Stimulated activated CD8-positive, alpha-beta memory T cell treated with anti-CD3 and anti-CD28 coated beads, Interleukin-7, amount 100 ng/mL, for 4 hours (primary cell): ENCODE measurements at regions not wholly inside any gene's neighbourhood (a gene's known extent, or its start where the extent isn't known, plus 50 kb on each side); places are given as distances from the start of the nearest gene placed in this dataset.

ENCODE experiments used
- DNase-seq, 2 donors: peaks; one replicate each; pipeline ENCODE4 v3.0.0-alpha.2; 2020; ENCODE audit warnings: low read depth in 2 of 2

DNA sequence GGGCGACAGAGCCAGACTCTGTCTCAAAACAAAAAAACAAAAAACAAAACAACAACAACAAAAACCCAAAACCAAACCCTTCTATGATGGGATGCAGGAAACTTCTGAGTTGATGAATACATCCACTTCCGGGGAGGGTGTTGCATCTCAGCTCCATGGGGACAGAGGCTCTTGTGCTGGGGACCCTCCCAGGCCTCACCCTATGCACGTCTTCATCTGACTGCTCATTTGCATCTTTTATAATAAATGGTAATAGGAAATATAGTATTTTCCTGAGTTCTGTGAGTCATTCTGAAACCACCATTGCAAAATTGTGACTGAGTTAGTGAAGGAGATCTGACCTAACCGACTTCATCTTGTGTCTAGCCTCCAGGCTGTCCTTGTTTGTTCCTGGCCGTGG is 109.5 kb upstream of the SLC28A3 start:
- DNase-seq = no peak

DNA sequence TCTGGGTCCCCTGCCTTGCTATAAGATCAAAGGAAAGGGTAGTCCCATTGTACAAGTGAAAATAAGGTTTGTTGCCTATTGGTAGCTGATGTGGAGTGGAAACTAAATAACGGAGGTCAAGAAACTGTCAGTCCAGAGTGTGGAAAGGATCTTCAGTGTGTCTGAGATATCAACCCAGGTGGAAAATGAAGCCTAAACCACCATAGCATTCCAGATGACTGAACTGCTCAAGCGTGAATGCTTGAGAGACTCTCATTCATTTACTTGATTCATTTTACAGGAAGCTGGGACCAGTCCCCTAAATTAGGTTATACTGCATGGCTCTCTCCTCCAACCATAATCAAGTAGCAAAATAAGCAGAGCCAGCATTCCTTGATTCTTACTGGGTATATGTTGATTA is 116.0 kb upstream of the SLC28A3 start:
- DNase-seq = no peak

DNA sequence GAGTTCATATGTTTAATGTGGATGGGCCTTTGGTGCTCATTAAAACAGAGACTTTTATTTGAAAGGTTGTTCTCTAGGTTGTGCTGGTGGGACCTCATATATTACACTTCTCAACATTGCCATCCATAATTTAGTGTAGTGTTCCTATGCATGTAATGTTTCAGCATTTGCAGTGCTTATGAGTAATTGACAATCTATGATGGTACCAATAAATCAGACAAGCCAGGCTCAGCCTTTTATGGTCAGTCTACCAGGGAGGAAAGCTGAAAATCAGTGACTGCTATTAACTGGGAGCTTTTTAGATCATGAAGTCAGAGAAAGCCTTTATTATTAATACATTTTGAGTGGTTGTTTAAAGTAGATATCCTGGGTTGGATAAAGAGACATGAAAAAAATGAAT is 120.1 kb upstream of the SLC28A3 start:
- no peak for DNase-seq

DNA sequence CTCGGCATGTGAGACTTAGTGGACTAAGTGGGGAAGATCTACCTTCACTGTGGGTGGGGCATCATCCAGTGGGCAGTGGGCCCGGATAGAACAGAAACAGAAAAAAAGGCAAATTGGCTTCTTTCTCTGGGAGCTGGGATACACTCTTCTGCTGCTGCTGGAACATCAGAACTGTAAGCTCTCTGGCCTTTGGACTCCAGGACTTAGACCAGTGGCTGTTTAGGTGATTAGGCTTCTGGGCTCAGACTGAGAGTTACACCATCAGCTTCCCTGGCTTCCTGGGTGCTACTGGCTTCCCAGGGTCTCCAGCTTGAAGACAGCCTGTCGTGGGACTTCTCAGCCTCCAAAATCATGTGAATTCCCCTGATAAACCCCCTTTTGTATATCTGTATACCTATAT is 122.7 kb upstream of the SLC28A3 start:
- no peak for DNase-seq

DNA sequence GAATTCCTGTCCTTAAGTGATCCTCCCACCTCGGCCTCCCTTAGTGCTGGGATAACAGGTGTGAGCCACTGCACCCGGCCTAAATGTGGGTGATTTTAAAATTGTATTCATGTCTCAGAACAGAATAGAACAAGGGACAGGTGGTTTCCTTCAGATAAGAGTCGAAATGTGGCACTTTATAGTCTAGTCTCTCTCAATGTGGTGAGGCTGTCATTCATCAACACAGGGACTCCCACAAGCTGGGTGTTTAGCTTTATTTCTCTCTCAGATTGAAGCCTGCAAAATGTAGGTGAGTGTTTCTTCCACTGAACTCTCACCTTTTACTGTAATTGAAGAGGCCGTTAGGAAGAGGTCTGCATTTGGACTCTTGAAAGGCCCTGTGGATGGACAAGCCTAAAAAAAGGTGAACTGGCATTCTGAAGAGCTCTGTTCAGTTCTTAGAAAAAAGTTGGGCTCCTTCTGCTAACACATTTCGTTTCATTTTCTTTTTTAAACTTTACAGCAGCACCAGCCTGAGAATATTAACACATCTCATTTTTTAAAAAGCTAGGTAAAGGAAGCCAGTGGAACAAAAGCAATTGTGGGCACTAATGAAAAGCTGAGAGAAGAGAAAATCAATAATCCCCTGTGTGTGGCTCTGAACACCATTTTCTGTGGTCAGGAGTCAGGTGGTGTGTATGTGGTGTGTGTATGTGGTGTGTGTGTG is 126.2 kb upstream of the SLC28A3 start:
- no peak for DNase-seq

DNA sequence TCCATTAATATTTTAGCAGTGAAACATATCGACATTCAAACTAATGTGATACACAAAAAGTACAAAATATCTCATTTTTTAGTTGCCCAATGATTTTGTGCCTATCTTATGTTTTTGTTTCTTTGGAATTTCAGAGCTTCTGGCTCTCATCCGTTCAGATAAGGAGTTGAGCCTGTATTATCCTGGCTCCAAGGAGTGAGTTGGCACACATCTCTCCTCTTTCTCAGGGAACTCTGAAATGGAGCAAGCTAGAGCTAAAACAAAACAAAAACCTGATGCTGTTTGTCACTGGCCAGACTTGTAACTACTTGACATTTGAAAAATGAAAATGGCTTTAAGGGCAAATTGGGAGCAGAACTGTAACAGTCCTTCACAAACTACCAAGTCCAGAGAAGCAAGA is 131.3 kb upstream of the SLC28A3 start:
- DNase-seq = no peak

DNA sequence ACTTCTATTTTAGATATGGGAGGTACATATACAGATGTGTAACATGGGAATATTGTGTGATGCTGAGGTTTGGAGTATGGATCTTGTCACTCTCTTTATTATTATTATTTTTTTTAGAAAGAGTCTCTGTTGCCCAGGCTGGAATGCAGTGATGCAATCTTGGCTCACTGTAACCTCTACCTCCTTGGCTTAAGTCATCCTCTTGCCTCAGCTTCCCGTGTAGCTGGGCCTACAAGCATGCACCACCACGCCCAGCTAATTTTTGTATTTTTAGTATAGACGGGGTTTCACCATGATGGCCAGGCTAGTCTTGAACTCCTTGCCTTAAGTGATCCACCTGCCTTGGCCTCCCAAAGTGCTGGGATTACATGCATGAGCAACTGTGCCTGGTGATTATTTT is 138.4 kb upstream of the SLC28A3 start:
- no peak for DNase-seq

DNA sequence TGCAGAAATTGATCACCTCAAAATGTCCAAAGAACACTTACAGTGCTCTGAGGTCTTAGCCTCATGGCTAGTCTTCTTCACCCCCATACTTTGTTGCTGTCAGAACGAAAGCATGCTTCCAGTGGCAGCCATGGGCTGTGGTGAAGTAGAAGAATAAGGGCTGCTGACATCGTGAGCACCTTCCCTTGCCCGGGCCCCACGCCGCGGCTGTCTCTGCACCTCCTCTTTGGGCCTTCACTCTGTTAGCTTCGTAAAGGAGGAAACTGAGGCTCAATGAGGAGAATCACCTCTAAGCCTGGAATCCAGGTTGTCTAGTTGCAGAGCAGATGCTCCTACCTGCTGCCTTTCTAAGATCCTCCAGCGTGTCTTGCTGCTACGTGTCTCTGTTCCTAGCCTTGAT is 139.5 kb upstream of the SLC28A3 start:
- no peak for DNase-seq

DNA sequence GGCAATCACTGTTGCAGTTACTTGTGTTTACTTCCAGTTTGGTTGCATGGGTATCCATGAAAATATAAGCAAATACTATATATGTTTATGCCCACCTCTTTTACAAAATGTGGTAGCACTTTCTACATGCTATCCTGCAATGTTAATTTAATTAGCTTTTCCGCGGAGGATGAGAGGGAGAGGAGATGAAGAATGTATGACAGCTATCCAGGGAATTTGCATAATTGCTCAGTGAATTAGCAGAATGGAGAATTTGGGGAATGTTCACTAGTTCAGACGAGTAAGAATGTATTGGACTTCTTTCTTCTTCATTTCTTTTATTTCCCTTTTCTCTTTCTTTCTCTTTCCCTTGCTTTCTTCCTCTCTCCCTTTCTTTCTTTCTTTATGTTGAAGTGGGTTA is 140.7 kb upstream of the SLC28A3 start:
- no peak for DNase-seq

DNA sequence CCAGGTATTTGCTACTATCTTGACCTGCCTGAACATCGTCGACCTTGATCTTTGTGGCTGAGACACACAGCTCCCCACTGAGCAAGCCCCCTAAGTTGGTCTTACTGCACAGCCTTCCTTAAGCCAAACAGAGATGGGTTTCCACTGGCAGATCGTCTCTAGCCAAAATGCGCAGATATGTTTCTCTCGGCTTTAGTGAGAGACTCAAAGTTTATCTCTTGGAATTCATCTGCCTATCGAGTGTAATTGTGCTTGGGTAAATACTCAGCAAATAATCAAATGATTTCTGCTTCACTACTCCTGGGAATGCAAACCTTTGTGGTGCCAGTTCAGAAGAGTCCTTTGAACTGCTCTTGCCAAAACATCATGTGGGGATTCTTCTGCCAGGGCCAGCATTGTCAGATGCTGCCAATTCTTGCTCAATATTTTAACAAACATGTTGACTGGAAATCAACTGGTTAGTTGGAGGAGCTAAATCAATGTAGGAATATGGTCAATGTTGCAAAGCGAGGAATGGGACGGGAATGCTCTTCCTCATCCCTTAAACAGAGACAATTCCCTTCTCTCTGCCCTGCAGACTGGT is 141.2 kb upstream of the SLC28A3 start:
- no peak for DNase-seq

DNA sequence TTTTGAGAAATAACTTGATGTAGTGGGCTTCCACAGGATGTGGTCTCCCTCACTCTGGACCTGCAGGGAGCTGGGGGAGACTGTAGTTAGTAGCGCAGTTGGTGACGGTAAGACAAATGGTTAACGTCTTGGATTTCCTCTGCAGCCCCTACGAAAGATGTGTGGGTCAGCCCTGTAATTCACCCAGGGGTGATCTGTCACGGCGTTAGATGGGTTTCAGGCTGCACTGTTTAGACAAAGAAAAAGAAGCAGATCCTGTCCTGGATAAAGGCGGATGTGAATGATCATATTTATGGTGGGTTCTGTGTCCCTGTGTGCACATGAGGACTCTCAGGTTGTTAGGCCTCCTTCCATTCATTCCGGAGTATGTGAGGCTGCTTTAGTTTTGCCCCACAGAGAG is 142.0 kb upstream of the SLC28A3 start:
- no peak for DNase-seq

DNA sequence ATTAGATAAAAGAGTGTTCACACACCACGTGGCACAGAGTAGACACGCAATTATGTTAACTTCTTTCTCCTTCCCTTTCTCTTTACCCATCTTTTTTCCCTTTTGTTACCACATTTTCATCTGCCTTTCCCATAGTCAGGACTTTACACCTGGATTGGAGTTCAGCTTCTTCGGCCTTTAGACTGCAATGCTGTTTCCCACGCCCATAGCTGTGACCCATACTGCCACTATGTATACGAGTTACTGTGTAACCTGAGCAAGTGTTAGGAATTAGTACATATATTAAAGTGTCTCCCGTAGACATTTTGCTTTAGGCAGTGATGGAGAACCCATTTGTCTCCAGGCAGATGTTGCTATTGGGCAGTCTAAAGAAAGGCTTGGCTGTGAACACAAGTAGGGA is 143.6 kb upstream of the SLC28A3 start:
- no peak for DNase-seq

DNA sequence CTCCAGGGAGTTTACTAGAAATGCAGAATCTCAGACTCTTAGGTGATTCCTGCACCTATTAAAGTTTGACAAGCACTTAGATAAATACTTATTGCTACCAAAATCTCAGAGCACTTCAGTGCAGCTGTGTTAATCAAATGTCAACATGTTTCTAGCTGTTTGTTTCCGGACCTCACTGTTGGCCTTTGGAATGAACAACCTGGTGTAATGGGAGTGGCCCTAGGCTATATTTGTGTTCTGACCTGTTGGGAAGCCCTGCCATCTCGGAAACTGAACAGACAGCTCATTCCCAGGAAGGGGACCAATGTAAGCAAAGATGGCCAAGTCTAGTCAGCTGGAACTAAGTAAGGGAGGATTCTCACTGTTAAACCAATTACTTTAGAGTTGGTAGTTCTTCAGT is 145.0 kb upstream of the SLC28A3 start:
- DNase-seq = no peak

DNA sequence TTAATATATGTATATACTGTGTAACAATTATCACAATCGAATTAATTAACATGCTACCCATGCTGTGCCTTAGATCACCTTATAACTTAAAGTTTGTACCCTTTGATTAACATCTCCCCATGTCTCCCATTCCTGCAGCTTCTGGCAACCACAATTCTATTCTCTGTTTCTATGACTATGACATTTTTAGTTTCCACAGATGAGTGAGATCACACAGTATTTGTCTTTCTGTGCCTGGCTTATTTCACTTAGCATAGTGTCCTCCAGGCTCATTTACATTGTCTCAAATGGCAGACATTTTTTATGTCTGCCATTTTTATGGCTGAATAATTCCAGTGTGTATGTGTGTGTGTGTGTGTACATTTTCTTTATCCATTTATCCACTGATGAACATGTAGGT is 146.1 kb upstream of the SLC28A3 start:
- DNase-seq = no peak

DNA sequence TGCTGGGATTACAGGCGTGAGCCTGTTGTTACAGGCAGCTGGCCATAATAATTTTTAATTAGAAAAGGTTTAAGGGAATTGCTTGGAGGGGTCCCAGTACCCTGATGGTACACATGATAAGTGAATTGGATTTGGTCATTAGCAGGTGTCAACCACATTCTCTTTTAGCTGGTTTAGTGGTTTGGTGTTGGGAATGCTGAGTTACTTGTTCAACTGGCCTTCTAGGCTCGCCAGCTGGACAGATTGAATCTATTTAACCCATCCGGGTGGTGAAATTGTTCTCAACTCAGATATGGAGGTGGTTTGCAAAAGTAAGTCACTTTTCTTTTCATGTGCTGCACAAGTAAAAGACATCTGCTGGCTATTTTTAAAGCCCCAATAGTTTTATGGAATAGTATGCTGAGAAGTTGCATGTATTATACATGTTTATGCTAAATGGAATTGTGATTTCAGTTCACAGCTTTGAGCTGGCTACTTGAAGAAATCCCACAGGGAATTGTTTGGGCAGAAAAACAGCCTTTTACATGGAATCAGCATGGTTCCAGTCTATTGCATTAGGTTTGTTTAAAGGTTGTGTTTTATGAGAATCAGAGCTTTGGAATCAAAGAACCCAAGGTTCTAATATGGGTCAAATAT is 149.8 kb upstream of the SLC28A3 start:
- DNase-seq = no peak

DNA sequence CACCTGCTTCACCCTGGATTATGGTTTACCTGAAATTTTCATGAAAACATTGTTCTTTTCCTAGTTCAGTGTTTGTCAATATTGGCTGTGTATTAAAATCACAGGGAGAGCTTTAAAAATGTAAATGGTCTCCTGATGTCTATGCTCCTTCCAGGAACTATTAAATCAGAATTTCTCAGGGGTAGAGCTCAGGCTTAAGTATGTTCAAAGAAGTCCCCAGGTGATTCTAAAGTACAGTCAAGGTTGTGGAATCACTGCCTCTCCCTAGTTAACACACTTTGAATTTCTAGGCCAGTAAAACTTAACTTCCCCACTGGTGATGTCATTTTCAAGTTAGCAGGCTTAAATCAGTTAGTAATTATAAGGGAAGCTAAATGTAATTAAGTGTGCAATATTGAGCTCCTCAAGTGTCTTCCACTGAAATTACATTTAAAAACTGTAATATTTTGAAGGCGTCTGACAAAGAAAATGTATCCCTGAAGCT is 150.3 kb upstream of the SLC28A3 start:
- no peak for DNase-seq

DNA sequence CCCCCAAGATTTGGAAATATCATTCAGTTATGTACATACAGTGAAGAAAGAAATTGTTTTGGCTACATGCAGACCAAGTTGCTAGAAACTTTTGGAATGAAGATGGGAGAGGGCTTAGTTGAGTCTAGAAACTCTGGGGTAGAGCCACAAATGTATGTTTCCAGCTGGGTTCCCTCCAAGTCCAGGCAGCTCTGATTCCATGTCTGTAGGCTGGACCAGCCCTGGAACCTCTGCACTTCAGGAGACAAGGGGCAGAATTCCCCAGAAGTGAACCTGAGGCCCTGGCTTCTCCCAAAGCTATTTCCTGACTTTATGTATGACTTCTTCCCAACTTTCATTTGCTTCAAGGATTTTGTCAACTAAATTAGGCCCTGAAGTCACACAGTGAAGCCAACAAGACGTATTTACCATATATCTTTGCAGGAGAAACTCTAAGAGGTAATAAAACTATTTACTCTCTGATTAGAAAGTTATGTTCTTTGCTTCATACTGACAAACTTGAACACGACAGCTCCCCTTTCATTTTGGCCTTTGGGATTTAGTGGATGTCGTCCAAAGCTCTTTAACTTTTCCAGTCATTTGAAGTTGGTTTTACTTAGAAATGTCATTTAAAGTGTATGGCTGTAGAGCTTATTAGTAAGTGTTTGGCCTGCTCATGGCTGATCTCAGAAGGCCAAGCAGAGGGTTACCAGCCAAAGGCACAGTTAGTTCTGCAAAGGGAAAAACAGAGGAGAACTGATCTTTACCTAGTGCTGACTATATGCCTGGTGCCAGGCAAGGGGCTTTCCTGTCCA is 152.0 kb upstream of the SLC28A3 start:
- no peak for DNase-seq

DNA sequence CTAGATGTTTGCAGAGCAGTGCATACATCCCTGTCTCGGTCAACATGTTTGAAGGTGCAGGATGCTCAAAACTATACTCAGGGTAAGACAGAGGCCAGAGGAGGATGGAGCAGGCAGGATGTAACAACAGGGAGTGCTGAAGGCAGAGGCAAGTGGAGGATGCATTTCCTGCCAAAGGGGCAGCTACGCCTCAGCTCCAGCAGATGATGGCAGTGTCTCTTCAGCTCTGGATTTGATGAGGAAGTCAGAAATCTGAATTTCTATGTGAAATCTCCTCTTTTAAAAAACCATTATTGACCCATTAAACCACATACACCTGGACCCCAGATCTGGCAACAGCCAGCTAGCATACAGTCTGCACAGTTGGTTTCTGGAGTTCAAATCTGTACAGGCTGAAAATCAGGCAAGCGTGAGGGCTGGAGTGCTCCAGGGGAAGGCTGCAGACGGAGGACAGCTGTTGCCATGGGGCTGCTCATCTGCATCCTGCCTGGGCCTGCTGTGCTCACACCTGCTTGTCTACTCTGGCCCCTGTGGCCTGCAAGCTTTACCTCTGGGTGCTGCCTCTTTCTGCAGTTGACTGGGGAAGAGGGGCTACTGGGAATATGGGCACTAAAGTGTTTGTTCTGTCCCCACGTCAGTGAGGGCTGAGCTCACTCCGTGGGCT is 152.9 kb upstream of the SLC28A3 start:
- DNase-seq = no peak

DNA sequence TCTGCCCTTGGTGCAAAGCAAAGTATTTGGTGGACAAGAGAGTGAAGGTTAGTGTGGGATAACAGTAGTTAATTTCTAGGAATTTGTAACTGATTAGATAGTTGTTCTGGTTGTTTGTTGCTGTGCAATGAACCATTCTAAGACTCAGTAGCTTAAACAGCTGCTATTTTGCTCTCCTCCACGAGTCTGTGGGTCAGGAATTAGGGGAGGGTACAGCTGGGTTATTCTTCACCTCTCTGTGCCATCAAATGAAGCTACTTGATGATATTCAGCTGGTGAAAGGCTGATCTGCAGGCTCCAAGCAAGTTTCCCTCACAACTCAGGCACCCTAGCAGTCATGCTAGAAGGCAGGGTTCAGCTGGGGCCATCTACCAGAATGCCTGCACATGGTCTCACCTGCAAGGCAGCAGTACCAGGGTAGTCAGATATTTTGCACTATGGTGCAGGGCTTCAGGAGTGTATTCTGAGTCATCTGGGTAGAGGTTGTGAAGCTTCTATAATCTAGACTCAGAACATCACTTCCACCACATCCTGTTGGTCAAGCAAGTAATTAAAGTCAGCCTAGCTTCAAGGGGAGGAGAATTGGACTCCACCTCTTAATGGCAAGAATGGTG is 159.5 kb upstream of the SLC28A3 start:
- no peak for DNase-seq

DNA sequence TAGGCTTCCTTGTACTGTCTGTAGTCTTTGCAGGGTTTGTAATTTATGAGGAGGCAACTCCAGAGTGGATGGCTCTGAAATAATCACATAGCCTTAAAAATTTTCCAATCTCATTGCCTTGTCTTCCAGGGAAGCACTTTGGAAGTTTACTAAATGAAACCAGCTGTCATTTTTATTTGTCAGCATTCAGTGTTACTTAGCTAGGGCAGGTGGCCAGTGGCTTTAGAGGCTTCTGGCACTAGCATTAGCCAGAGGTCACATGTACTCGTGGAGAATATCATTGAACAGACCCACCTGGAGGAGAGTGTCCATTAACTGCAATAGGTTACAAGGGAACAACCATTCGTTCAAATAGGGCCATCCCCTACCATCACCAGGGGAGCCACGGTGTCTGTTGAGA is 160.3 kb upstream of the SLC28A3 start:
- no peak for DNase-seq

DNA sequence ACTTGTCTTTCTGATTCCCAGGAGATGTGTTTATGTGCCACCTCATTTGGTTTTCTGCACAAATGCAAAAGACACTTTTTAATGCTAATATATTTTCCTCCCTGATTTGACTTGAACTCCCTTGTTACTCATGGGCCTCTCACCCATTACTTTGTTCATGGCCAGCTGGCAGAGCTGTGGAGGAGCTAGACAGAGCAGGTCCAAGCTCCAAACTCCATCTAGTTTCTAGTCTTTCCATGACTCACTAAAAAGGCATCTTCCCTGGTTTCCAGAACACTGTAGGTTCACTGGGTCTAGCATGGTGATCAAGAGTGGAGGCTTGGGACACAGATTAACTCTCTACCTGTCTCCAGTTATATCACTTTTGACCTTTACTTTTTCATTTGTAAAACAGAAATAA is 161.0 kb upstream of the SLC28A3 start:
- no peak for DNase-seq

DNA sequence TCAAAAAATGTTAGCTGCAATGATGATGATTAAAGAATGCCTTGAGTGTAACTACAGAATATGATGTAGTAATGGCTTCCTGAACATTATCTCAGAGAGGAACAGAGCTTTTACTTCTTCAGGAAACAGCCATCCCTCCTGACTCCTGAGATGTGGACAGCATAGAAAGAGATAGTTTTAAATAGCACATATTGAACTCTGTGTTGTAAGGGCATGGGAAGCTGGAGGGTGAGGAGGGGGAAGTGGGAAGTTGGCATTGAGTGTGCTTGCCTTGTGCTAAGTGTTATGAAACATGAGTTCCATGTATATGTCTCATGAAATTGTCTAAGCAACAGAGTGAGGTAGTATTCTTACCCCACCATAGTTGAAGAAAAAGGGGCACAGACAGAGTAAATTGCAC is 161.5 kb upstream of the SLC28A3 start:
- DNase-seq = no peak
